GM12872 (cell line): ENCODE measurements at regions not wholly inside any gene's neighbourhood (a gene's known extent, or its start where the extent isn't known, plus 50 kb on each side); places are given as distances from the start of the nearest gene placed in this dataset.

Experiments used
- CTCF ChIP-seq: IDR thresholded peaks from 3 replicates; pipeline ENCODE4 v1.5.1; 2011; ENCODE audit warnings: low read depth, mild to moderate bottlenecking, low read length, moderate library complexity; ENCODE audit not compliant: insufficient read depth

GRCh38 chr6:47116086-47116485 lies 74.0 kb upstream of the ADGRF1 start:
- no peak for TF ChIP-seq CTCF

- TF ChIP-seq CTCF, result no peak
Observed at GRCh38 chr6:47114460-47114859, 72.3 kb upstream of the ADGRF1 start.

- TF ChIP-seq CTCF, result no peak
Observed at GRCh38 chr6:47112317-47112716, 70.2 kb upstream of the ADGRF1 start.

GRCh38 chr6:47111685-47112084 lies 69.6 kb upstream of the ADGRF1 start:
- no peak for TF ChIP-seq CTCF

GRCh38 chr6:47109281-47109680 lies 67.1 kb upstream of the ADGRF1 start:
- no peak for TF ChIP-seq CTCF

GRCh38 chr6:47106721-47107197 lies 64.6 kb upstream of the ADGRF1 start:
- no peak for TF ChIP-seq CTCF

- no peak for TF ChIP-seq CTCF
Observed at GRCh38 chr6:47106216-47106615, 64.1 kb upstream of the ADGRF1 start.
